Hematopoietic multipotent progenitor cell (in vitro differentiated cells): ENCODE measurements at regions not wholly inside any gene's neighbourhood (a gene's known extent, or its start where the extent isn't known, plus 50 kb on each side); places are given as distances from the start of the nearest gene placed in this dataset.
"Not testable (repeated sequence)": the region's sequence is repeated elsewhere in the genome, so short reads cannot be mapped to it uniquely, and the experiment has no call there.

ENCODE experiments used
- DNase-seq, 3 donors: peaks; one replicate each; pipeline ENCODE4 v3.0.0-alpha.2; 2011 to 2015; ENCODE audit warnings: low read depth in 2 of 3, low spot score in 2 of 3

DNA sequence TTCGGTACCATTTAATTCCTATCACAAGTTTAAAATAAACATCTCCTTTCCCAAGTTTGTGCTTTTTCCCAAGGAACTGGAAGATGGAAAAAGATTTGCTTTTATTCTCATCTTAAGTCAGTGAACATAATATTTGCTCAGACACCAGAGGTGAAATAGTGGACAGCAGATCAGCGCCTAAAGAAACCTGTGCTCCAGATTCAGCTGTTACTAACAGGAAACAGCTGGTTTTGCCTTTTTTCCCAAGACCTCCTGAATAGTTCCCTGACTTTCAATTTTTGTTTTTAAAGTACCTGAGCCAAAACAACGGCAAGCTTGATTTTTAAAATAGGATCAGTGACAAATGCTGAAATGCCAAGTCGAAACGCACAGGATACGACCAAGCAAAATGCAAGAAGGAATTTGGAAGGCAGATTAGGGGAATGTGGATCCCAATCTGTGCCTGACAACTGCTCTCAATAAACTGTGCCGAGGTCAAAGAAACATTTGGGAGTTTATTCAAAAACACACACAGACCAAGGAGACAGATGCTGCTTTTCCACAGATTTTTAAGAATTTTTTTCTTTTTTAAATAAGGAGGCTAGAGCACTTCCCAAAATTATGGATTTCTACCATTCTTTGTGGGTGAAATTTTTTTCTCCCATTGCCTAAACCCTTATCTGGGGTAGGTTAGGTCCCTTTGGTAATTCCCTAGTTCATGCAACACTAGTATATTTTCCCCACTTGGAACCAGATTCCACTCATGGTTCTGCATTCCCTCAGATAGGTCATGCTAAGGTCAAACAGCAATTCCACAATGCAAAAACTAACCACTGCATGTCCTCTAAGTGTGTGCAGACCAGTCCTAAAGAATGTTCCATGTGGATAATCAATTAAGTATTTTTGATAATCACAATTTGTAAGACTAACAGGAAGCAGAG lies 121.5 kb upstream of the PDE1A start:
- no peak for DNase-seq

DNA sequence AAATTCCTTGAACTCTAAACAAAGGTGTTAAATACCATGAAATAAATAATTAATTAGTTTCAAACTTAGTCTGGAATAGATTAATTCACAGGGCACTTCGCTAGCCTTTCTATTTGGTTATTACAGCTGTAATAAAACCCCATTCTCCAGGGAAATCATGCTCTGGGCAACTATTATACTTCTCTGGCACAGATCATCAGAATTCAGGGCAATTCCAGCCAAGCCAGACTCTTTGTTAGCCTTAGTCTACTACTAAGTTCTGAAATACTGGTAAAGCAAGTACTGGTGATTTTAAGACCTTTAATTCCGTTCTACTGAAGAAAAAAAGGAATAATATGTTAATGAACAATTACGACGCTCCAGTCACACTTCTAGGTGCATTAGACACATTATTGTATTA lies 123.4 kb upstream of the PDE1A start:
- no peak for DNase-seq

DNA sequence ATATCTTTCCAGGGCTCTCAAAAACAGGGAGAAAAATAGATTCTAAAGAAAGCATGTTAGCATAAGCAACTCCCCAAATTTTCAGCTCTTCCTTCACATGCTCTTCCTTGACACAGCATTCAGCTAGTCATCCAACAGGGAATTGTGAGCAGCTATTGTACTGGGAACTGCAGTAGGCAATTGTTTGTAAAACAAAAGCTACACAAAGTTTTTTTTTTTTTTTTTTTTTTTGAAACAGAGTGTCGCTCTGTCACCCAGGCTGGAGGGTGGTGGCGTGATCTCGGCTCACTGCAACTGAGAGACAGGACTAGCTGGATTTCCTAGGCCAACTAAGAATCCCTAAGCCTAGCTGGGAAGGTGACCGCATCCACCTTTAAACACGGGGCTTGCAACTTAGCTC lies 125.4 kb upstream of the PDE1A start:
- not testable (repeated sequence) for DNase-seq

DNA sequence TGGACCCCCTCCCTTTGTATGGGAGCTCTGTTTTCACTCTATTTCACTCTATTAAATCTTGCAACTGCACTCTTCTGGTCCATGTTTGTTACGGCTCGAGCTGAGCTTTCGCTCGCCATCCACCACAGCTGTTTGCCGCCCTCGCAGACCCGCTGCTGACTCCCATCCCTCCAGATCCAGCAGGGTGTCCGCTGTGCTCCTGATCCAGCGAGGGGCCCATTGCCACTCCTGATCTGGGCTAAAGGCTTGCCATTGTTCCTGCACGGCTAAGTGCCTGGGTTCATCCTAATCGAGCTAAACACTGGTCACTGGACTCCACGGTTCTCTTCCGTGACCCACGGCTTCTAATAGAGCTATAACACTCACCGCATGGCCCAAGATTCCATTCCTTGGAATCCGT lies 125.9 kb upstream of the PDE1A start:
- DNase-seq = not testable (repeated sequence)

DNA sequence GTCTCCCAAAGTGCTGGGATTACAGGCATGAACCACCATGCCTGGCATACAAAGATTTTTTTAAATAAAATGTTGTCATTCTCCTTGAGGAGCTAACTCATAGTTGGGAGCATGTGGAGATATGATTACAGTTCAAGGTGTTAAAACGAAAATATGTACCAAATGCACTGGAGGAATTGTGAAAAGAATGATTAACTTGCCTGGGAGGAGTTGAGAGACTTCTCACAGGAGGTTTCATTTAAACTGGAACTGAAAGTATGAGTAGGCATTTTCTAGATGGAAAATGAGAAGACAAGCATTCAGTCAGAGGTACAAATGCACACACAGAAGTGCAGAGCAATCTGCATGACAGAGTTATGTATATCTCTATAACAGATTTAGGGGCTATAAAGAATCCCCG lies 126.6 kb upstream of the PDE1A start:
- peak in 1 of 3 donors; percentile 32 for DNase-seq

DNA sequence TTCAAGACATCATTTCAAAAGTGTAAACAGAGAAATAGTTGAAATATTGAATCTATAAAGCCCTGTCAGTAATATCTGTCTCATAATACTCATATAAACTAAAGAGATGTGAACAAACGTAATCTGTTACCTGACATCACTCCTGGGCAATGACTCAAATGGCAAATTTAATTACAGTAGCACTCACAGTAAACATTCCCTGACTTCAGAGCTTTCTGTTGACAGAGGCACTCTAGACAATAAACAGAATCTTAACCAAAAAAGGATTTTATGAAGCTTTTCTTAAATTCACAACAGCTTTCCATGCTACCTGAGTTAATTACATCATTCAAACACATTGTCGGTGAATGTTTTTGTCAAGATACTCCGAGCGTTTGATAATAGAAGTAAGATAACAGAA lies 128.1 kb upstream of the PDE1A start:
- DNase-seq = no peak

DNA sequence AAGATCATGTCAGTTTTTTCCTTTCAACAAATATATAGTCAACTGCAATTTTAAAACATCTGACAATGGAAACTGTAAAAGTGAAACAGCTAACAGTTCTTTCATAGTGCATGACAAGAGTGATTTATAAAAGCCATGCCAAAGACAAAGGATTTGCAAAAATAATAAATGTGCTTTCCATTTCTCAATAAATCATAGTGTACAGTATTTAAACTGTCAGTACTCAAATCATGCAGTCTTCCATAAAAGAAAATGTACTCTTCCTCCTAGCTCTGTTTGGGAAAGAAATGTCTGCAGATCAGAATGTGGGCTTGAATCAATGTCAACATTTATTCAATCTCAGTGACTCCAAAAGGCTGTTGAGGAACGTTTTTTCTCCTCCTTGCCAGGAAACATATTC lies 131.7 kb upstream of the PDE1A start:
- no peak for DNase-seq

DNA sequence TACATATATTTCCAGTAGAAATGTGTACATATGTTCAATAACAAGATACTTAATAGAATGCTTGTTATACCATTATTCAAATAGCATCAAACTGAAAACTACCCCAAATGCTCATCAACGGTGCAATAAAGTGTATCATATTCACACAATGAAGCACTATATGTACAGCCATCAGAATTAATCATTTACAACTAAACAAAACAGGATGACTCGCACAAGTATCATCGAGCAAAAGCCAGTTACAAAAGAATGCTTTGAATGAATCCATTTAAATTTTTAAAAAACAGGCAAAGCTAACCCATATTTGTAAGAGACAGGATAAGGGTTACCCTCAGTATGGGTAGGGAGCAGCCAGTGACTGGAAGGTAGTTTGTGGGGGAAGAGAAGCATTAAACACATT lies 132.8 kb upstream of the PDE1A start:
- DNase-seq = no peak

DNA sequence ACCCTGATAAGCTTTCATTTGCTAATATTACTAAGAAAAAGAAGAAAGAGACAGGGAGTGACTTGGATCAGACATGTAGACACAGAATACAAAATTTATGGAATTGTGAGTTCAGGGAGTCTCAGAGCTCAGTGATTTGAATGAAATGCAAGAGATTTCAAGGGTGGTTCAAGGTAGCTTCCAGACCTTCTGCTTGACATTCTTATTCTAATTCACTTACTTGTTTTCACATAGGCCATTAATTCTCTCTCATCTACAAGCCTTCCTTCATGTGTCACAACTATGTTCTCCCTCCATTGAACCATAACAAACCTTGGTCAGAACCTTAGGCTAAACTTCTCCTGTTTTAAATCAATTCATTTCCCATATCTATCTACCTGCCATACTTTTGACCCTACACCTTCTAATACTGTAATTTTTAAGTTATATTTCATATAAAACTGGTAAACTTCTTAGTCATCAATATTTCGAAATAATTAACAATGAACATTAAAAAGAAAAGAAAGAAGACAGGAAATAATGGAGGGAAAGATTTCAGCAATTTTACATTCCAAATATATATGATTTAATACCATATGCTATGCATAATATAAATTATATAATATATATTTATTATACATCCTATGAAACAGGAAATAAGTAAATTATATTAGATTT lies 139.2 kb upstream of the PDE1A start:
- no peak for DNase-seq

DNA sequence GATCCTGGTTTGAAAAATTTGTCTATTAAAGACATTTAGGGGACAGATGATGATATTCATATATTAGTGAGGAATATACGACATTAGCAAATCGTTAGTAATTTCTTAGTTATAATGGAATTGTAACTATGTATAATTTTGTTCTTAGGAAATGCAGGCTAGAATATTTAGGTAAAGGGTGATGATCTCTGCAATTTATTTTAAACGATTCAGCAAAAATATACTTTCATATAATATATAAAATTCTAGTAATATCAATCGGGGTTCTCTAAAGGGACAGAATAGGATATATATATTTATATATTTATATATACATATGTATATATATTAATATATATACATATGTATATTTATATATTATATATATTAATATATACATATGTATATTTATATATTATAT lies 142.5 kb upstream of the DNAJC10 start:
- no peak for DNase-seq

DNA sequence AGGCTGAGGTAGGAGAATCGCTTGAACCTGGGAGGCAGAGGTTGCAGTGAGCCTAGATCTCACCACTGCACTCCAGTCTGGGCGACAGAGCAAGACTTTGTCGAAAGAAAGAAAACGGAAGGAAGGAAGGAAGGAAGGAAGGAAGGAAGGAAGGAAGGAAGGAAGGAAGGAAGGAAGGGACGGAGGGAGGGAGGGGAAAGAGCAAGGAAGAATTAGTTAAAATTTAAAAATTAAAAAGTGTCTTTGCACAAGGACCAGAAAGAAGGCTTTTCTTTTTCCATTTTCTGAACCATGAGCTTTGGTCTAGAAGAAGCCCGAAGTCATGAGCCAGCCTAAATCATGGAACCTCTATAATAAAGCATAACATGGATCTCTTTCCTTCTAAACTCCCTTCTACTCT lies 138.2 kb upstream of the DNAJC10 start:
- no peak for DNase-seq

DNA sequence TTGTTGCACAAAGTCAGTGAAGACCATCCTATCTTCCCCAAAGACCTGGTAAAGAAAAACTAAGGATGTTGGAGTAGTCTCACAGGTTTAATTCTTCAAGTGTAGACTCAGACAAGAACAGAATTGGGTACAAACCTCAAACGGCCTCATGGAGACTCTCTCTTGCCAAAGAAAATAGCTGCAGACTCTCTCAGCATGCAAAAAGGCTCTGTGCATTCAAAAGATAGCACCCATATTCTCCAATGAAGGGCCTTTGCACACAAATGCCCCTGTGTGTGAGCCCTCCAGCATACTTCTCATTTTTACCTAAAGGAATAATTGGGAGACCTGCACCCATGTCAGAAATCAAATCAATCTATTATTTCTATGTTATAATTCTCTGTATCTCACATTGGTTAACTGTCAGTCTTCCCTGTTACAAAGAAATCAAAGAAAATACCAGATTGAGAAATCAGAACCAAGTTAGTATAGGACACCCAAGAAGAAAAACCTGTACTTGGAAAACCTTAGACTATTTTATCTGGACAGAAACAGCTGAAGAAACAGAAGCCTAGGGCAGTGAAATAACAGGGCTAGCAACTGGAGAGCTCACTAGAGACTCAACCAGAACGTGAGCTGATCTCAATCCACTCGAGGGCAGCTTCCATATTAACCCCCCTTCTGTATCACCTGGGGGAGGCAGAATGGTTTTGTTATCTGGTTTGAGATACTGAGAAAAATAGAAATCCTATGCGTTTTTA lies 134.7 kb upstream of the DNAJC10 start:
- DNase-seq = no peak

DNA sequence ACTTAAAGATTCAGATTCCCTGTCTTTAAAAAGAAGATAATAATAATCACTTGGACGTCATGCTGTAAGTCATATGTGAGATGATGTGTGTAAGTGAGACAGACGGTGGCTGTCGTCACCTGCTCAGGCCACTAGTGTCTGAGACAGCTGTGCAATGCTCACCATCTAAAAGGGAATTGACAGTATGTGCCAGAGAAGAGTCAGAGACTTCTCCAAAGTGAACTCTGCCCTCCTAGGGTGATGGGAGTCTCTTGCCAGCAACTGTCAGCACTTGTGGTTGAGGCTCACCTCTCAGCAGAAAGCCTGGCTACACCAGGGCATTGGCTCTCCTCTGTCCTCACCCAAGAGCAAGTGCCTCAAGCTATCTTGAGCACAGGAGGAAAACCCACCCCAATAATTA lies 131.6 kb upstream of the DNAJC10 start:
- DNase-seq = no peak

DNA sequence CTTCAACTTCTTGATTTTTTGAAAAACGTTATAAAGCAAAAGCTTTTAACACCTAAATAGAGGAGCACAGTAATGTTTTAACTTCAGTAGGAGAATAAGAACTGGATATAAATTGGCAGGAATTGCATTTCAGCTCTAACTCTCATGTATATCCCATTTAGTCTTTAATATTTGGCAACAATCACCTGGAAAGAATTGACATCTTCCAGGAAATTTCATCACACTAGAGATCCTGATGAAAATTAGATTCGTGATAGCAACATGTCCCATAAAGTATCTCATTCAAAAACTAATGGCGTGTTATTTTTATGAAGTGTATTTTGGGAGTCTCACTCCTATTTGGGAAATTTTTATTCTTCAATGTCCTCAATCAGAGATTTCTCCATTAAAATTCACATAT lies 131.1 kb upstream of the DNAJC10 start:
- no peak for DNase-seq

DNA sequence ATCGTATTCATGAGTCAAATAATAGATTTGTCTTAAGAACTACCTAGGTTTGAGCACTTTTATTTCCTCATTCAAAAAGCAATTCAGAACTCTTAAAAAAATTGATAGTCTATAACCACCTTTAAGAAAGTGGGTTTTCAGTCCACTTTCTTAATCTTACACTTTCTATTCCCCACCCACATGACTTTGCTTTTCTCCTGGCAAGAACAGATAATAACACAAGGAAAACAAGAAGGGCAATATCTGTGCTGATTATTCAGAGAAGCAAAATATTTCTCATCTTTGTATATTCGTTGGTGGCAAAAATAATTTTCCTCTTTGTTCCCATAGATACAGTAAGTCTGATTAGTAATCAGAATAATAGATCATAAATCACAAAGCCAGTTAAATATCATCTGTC lies 130.6 kb upstream of the DNAJC10 start:
- DNase-seq = no peak

DNA sequence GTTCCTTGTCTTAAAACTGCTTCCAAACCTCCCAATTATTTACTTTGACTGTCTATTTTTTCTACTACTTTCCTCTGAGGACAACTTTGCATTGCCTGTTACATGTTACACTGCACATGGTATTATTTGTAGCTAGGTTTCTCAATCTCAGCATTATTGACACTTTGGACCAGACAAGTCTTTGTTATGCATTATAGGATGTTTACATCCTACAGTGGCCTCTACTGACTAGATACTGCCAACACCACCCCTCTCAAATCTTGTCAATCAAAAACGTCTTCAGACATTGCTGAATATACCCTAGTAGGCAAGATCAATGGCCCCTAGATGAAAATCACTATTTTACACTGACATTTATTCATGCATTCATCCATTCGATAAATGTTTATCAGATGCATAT lies 129.6 kb upstream of the DNAJC10 start:
- DNase-seq = no peak

DNA sequence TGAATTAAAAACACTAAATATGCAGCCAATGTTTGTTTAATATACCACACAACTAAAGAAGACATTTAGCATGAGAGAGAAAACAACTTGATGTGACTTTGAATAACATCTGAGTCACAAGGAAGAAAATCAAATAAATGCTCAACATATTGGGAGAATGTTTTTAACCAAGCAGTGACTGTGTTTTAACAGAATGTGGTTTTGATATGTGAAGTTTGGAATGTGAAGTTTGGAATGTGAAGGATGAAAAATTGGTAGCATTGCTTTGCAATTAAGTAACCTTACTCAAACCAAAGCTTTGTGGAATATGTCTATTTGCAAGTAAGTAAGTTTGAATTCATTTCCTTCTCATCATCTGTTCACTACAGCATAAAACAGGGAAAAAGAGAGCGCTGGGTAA lies 128.2 kb upstream of the DNAJC10 start:
- DNase-seq = no peak

DNA sequence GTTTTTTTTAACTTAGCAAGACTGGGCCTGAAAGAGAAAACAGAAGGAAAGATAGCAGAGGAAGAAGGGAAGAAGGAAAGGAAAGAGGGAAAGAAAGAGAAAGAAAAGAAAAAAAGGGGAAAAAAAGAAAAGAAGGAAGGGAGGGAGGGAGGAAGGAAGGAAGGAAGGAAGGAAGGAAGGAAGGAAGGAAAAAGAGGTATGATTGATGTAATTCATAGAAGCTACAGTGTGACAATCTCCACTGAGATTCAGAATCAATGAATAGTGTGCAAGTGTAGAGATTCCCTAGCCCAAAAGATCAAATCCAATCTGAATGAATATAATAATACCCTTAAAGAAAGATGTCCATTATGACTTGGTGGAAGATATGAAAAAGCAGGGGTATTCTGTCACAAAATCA lies 126.9 kb upstream of the DNAJC10 start:
- no peak for DNase-seq

DNA sequence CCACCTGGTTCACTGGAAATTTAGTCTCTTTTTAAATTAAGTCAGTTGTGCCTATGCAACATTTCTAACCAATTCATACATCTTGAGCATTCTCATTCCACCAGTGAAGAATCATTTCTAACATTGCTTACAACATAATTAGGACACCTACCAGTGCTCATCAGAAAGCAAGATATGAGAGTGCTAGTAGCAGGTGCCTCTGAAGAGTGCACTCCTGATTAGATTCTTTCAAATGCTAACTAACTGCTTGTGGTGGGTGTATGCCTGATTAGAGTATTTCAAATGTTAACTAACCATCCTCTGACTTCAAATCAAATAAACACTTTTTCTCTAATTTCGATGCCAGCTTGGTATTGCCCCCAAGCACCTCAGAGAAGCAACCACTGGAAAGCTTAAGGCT lies 124.3 kb upstream of the DNAJC10 start:
- no peak for DNase-seq

DNA sequence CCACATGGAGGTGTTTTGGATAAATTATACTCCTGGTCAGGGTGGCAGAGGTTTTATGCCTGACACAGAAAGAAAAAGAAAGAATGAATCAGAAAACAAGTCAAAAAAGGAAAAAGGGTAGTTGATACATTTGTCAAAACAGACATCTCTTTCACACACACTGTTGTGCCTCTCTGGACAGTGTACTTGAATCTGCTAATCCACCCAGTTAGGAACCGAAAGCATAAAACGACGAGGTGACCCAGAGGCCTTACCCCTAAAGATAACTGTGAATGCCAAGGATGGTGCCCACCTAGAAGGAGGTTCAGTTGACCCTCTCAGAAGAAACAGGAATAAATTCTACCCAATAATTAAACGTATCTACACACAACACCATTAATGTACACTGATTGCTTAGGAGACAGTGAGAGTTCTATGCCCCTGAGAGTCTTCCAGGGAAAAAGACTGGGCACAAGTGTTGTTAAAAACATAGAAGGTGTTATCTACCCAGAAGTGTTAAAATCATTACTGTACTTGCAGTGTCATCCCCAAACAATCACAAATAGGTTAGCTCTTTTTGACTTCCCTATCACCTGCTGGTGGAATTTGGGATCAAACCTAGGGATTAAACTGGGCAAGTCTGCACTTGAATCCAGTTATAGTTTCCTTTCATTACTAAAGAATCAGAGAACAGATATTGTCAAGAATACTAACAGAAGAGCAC lies 123.2 kb upstream of the DNAJC10 start:
- DNase-seq = no peak

DNA sequence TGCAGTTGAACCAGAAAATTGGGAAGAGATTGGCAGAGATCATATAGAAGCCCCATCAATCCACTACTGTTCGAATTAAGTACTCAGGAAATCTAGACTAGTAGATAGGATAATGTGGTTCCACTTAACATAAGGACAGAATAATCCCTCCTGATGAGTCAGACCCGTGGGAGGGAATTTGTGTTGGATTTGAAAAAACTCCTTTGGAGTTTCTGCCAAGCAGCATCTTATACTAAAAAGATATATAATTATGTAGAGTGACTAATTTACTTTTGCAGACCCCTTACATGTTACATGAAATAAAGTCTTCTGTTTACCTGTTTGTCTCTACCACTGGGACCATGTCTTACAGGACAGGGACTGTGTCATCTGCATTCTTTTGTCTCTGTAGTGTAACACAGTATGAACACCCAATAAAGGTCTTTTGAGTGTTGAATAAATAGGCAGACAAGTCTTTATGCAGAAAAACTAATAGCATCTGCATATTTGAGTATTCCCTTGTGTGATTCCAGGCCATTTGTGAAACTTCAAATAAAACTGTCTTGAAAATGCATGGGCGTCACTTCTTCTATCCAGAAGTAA lies 122.6 kb upstream of the DNAJC10 start:
- DNase-seq = no peak
